Stimulated activated CD4-positive, alpha-beta T cell treated with anti-CD3 and anti-CD28 coated beads, Interleukin-4, amount 100 ng/mL, for 24 hours (primary cell): ENCODE measurements at regions not wholly inside any gene's neighbourhood (a gene's known extent, or its start where the extent isn't known, plus 50 kb on each side); places are given as distances from the start of the nearest gene placed in this dataset.

ENCODE experiments used
- DNase-seq: peaks from one replicate; pipeline ENCODE4 v3.0.0-alpha.2; 2020

DNA sequence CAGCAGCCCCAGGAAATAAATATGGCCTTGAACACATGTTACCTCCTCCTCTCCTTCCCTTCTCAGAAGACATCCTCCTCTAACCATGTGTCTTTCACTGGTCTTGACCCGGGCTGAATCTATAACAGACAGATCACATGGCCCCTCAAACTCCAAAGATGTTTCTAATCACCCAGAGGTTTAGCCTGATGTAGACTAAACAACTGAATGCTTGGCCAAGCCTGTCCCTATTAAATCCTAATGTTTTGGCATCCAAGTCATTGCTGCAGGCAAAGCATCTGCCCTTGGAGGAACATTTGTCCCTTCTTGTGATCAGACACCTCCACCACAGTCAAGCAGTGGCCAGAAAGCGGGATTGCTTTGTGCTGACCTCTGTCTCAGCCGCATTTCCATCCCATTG, 65.5 kb downstream of the ANKRD60 start:
- DNase-seq = no peak

- DNase-seq = no peak
These were observed 67.3 kb downstream of the ANKRD60 start for GRCh38 chr20:58161192-58161591.

DNA sequence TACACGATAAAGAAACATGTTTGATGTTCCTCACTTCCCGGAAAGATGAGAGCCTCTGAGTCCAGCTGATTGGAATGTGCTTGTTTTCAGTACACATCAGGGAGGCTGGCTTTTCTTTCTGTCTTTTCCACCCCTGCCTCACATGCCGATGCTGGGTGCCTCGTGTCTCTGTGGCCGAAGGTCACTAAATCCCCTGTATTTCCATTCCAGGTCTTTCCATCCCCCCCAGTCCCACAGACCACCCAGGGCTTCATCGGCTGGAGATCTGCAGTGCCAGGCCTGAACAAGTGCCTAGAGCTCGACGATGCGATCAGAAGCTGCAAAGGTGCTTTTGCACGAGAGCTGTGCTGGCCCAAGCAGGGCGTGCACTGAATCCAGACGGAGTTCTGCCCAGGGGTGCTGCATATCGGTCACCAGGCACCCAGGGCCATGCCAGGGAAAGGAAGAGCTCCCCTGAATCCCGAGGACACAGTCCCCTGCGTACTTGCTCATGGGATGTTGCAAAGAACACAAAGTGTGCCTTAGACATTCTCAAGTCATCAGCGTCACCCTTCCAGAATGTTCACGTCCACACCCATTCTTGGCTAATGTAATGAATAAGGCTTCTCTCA, 67.9 kb downstream of the ANKRD60 start:
- no peak for DNase-seq

DNA sequence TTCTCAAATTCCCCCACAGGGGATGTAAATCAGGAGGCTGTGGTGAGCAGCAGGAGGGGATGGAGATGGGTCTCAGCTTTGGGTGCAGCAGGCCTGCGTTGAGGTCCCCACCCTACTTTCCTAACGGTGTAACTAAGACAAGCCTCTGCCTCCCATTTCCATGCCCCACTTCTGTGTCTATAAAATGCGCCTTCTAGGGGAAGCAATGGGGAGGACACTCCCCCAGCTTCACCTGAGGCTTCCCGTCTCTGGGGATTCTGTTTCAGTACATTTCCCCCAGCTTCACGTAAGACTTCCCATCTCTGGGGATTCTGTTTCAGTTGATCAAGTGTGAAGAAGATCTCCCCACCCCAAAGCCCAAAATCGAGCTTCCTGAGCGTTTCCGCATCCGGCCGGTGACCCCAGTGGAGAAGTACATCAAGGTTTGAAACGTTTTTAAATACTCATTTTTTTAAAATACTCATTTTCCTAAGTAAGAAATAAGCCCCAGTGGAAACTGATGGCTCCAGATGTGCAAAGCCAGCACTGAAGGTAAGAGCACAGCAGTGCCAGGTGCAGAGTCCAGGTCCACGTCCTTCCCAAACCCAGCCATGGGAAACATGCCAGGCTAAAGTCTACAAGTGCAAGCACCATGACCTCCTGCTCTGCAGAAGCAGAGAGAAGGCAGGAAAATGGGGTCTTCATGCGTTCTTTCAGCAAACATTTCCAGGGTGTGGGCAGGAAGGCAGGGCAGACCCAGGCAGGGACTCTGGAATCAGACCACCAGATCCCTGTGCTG, 73.1 kb downstream of the ANKRD60 start:
- no peak for DNase-seq

- no peak for DNase-seq
These were observed 74.3 kb downstream of the ANKRD60 start for GRCh38 chr20:58154113-58154512.

- no peak for DNase-seq
These were observed 75.3 kb downstream of the ANKRD60 start for GRCh38 chr20:58153121-58153520.

- no peak for DNase-seq
These were observed 77.7 kb downstream of the ANKRD60 start for GRCh38 chr20:58150772-58151171.

- no peak for DNase-seq
These were observed 78.9 kb downstream of the ANKRD60 start for GRCh38 chr20:58149437-58150091.

- no peak for DNase-seq
These were observed 79.6 kb downstream of the ANKRD60 start for GRCh38 chr20:58148891-58149290.

- no peak for DNase-seq
These were observed 80.7 kb downstream of the ANKRD60 start for GRCh38 chr20:58147628-58148370.

DNA sequence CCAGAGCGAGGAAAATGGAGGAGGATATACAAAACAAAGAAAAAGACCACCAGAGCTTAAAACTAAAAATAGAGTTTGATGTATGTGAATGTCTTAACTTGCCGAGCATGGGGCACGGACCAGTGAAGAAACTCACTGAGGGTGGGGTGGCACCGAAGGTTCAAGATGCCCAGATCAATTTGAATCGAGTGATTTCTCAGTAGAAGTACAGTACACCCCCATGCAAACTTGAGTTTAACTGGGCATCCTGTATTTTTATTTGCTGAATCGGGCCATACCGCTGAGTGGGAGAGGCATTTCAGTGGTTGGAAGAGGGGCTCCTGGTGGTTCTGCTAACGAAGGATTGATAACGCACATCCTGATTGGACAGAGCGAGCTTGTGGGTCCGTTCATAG, 81.7 kb downstream of the ANKRD60 start:
- no peak for DNase-seq

GRCh38 chr20:58146081-58146745, 82.2 kb downstream of the ANKRD60 start:
- DNase-seq = no peak

- DNase-seq = no peak
These were observed 82.9 kb downstream of the ANKRD60 start for GRCh38 chr20:58145506-58146080.

GRCh38 chr20:58144096-58144495, 84.4 kb downstream of the ANKRD60 start:
- DNase-seq = no peak

- DNase-seq = no peak
These were observed 84.9 kb downstream of the ANKRD60 start for GRCh38 chr20:58143531-58143930.

DNA sequence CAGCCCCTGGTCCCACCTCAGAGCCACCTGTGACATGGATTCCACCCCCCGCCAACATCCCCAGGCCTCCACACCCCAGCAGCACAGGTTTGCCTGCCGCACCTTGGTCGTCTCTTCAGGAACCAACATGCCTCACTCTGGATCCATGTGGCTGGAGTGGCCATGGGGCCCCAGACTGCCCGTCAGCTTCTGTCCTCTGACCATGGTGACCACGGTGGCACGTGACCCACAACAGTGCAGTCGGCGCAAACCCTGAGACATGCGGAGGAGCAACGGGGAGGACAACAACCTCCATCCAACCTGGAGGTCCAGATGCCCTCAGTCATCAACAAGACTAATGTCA, 85.6 kb downstream of the ANKRD60 start:
- DNase-seq = no peak

DNA sequence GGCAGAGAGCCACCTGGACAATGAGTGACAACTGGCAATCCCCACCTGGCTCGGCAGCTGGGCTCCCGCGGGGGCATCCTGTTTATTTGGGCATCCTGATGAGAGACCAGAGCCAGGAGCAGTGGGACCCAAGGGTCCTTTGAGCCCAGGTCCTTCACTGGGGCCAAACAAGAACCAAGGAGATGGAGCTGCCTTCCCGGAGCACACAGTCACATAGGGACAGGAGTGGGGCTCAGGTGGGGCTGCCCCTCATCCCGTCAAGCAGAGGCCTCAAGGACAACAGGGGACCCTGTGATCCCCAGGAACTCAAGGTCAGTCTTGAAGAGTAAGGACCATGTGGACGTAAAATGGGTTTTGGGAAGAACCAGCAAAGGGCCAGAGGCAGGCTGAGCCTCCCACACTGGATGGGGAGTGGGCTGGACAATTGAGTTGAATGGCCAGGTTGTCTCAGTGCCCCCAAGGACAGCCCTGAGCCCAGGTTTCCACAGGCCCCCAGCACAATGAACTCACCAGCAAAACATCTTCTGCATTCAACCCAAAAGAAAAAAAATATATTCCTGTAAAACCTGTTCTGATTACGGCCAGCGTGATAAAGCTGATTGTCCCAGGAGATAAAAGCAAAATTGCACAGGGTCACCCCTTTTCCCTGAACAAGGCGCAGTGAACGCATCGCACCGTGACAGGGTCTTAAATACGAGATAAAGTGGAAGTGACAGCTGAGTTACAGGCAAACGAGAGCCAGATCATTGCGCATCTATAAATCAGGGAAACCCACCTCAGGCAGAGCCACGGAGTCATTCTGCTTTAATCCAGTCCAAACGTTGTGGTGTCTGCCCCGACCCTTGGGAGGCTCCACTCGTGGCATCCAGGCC, 86.2 kb downstream of the ANKRD60 start:
- no peak for DNase-seq

DNA sequence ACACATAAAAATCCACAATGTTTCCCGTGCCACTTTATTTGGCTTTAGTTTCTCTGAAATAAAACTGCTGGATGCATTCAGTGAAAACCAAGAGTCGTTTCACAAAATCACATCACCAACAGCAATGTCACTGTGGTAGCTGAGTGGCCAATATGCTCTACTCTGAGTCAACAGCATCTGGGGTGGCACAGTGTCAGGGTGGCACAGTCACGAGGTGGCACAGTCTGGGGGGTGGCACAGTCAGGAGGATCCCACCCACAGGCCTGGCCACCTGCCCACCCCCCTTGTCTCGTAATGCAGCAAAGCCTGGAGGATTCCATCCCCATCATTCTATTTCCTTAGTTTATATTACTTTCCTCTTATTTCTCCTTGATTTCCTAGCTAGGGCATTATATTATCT, 87.0 kb downstream of the ANKRD60 start:
- no peak for DNase-seq

- no peak for DNase-seq
These were observed 87.5 kb downstream of the ANKRD60 start for GRCh38 chr20:58140787-58141425.

DNA sequence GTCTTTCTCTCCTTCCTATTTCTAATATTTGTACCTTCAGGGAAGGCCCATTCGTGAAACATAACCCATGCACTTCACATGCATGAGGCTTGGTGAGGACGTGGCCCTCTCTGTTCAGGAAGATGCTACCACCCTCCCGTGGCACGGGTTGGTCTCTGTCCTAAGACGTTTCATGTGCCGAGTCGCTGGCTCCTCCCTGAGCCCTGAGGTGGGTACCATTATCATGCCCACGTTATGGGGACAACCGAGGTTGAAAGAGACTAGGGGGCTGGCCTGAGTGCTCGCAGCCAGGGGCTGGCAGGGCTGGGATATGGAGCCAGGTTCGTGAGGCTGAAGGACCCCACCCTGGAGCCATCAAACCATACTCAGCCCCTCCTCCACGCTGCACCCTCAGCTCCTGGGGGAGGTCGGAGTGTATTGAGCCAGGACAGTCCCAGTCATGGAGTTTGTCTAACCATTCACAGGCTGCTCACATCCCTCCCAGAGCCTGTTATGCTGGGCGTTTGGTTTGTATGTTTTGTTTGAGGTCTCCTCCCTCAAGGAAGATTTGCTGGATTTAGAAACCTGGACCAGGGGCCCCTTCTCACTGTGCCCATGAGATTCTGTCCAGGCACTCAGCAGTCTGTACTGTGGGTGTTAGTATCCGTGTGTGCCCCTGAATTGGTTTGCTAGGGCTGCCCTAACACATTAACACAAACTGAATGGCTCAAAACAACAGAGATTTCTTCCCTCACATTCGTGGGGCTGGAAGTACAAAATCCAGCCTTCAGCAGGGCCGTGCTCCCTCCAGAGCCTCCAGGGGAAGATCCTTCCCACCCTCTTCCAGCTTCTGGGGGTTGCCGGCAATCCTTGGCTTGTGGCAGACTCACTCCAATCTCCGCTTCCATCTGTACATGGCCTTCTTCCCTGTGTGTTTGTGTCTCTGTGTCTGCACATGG, 88.3 kb downstream of the ANKRD60 start:
- DNase-seq = no peak
